SK-N-SH (cell line): ENCODE measurements at regions not wholly inside any gene's neighbourhood (a gene's known extent, or its start where the extent isn't known, plus 50 kb on each side); places are given as distances from the start of the nearest gene placed in this dataset.

ENCODE experiments used
- CTCF ChIA-PET: fragments of 300-600, 350-600 bp; formaldehyde crosslinking; extraction: SDS; loops from one replicate; lab custom pipeline; 2021; lab: Yijun Ruan, JAX
- POLR2A ChIA-PET: fragments of 350-600 bp; sonication (Branson Sonifier 250); formaldehyde crosslinking; extraction: SDS; loops from one replicate; lab custom pipeline; 2020; ENCODE audit warnings: antibody characterized with exemption, inconsistent platforms; lab: Yijun Ruan, JAX
- DNase-seq: peaks from one replicate; pipeline ENCODE4 v3.0.0; 2012
- H2AFZ ChIP-seq: fragments of 200-600 bp; sonication (generic); 2 replicates; pipeline ENCODE4 v1.8.1; 2016; ENCODE audit warnings: antibody characterized with exemption, mild to moderate bottlenecking, low read depth
- H3F3A ChIP-seq: fragments of 200-600 bp; sonication (generic); replicated peaks from 2 replicates; pipeline ENCODE3; 2016; ENCODE audit warnings: antibody characterized with exemption, mild to moderate bottlenecking; ENCODE audit not compliant: insufficient read depth
- H3K27ac ChIP-seq, 2 experiments: fragments of 200-500 bp in 1 of 2; fragments of 200-600 bp in 1 of 2; sonication (Bioruptor generic) in 1 of 2; sonication (generic), shearing (Covaris generic) in 1 of 2; 2 replicates each; pipeline versions ENCODE4 v1.5.1 to v1.6.1; 2014 to 2016; ENCODE audit warnings: low read depth in 2 of 2, inconsistent platforms in 1 of 2, low read length in 1 of 2, mild to moderate bottlenecking in 1 of 2, mixed read lengths in 1 of 2
- H3K27me3 ChIP-seq: fragments of 200-600 bp; sonication (generic), shearing (Covaris generic); 2 replicates; pipeline ENCODE4 v1.6.1; 2016; ENCODE audit warnings: mixed run types; ENCODE audit not compliant: insufficient read depth
- H3K36me3 ChIP-seq, 2 experiments: fragments of 200-500 bp in 1 of 2; fragments of 200-600 bp in 1 of 2; sonication (Bioruptor generic) in 1 of 2; sonication (generic) in 1 of 2; replicated peaks in 1 of 2; 2 replicates each; pipeline versions ENCODE3 to v1.5.1; 2014 to 2016; ENCODE audit warnings: low read length in 1 of 2, mild to moderate bottlenecking in 1 of 2; ENCODE audit not compliant: insufficient read depth in 2 of 2, control insufficient read depth in 1 of 2
- H3K4me1 ChIP-seq, 2 experiments: fragments of 200-500 bp in 1 of 2; fragments of 200-600 bp in 1 of 2; sonication (Bioruptor generic) in 1 of 2; sonication (generic), shearing (Covaris generic) in 1 of 2; 2 replicates each; pipeline versions ENCODE4 v1.5.1 to v1.6.1; 2014 to 2016; ENCODE audit warnings: low read depth in 1 of 2, low read length in 1 of 2, mixed run types in 1 of 2; ENCODE audit not compliant: insufficient read depth in 2 of 2, control insufficient read depth in 1 of 2
- H3K4me2 ChIP-seq: fragments of 200-600 bp; sonication (generic), shearing (Covaris generic); 2 replicates; pipeline ENCODE4 v1.6.1; 2017; ENCODE audit warnings: mixed run types
- H3K4me3 ChIP-seq, 2 experiments: fragments of 200-500 bp in 1 of 2; fragments of 200-600 bp in 1 of 2; sonication (Bioruptor generic) in 1 of 2; sonication (generic), shearing (Covaris generic) in 1 of 2; 2 replicates each; pipeline versions ENCODE4 v1.5.1 to v1.8.1; 2014 to 2016; ENCODE audit warnings: low read depth in 2 of 2, inconsistent platforms in 1 of 2, low read length in 1 of 2, mild to moderate bottlenecking in 1 of 2, mixed read lengths in 1 of 2, moderate library complexity in 1 of 2
- H3K79me2 ChIP-seq: fragments of 200-600 bp; sonication (generic); 2 replicates; pipeline ENCODE4 v1.8.1; 2017; ENCODE audit warnings: mild to moderate bottlenecking; ENCODE audit not compliant: insufficient read depth
- H3K9ac ChIP-seq: fragments of 200-600 bp; sonication (generic); 2 replicates; pipeline ENCODE4 v1.6.1; 2017; ENCODE audit warnings: mixed run types
- H3K9me2 ChIP-seq: fragments of 200-600 bp; sonication (generic); 2 replicates; pipeline ENCODE4 v1.6.1; 2017; ENCODE audit warnings: mixed run types
- H3K9me3 ChIP-seq: fragments of 200-600 bp; sonication (generic); 2 replicates; pipeline ENCODE4 v1.6.1; 2017; ENCODE audit warnings: mixed run types, mild to moderate bottlenecking, moderate library complexity
- H4K20me1 ChIP-seq: fragments of 200-600 bp; sonication (generic); 2 replicates; pipeline ENCODE4 v1.6.1; 2017; ENCODE audit warnings: mild to moderate bottlenecking, mixed run types; ENCODE audit not compliant: insufficient read depth
- ELF1 ChIP-seq: IDR thresholded peaks from 2 replicates; pipeline ENCODE4 v1.4.0; 2012
- FOXJ3 ChIP-seq: sonication (generic); formaldehyde crosslinking; IDR thresholded peaks from 2 replicates; pipeline ENCODE4 v1.5.1; 2020; ENCODE audit warnings: mild to moderate bottlenecking, missing genetic modification reagents
- FOXM1 ChIP-seq: IDR thresholded peaks from 2 replicates; pipeline ENCODE4 v1.4.0; 2012; ENCODE audit warnings: low read depth, mild to moderate bottlenecking
- GABPA ChIP-seq: IDR thresholded peaks from 2 replicates; pipeline ENCODE4 v1.4.0; 2012; ENCODE audit warnings: low read depth, mild to moderate bottlenecking
- GATA2 ChIP-seq: sonication (generic); formaldehyde crosslinking; IDR thresholded peaks from 2 replicates; pipeline ENCODE4 v1.5.0; 2020; ENCODE audit warnings: mild to moderate bottlenecking, missing genetic modification reagents
- JUND ChIP-seq: IDR thresholded peaks from 2 replicates; pipeline ENCODE4 v1.4.0; 2012
- MEF2A ChIP-seq: IDR thresholded peaks from 2 replicates; pipeline ENCODE4 v1.4.0; 2012; ENCODE audit warnings: low read depth, borderline replicate concordance
- MXI1 ChIP-seq: IDR thresholded peaks from 2 replicates; pipeline ENCODE4 v1.6.1; 2012; ENCODE audit warnings: mild to moderate bottlenecking, low read depth, low read length, improper control_type of control experiment
- NFIC ChIP-seq: IDR thresholded peaks from 2 replicates; pipeline ENCODE4 v1.4.0; 2012; ENCODE audit warnings: borderline replicate concordance
- PBX3 ChIP-seq: IDR thresholded peaks from 2 replicates; pipeline ENCODE4; 2012
- POLR2AphosphoS5 ChIP-seq: IDR thresholded peaks from 2 replicates; pipeline ENCODE4 v1.6.1; 2012; ENCODE audit warnings: low read depth, low read length
- RCOR1 ChIP-seq: fragments of 150-350 bp; IDR thresholded peaks from 2 replicates; pipeline ENCODE4 v1.6.1; 2017; ENCODE audit warnings: antibody characterized with exemption, low read length
- RFX5 ChIP-seq: IDR thresholded peaks from 2 replicates; pipeline ENCODE4 v1.6.1; 2012; ENCODE audit warnings: mild to moderate bottlenecking, improper control_type of control experiment, low read length
- SMC3 ChIP-seq: IDR thresholded peaks from 2 replicates; pipeline ENCODE4 v1.6.1; 2012; ENCODE audit warnings: low read depth, low read length, improper control_type of control experiment
- TAF1 ChIP-seq: IDR thresholded peaks from 2 replicates; pipeline ENCODE4 v1.6.1; 2012; ENCODE audit warnings: low read depth, mild to moderate bottlenecking, low read length, moderate library complexity, borderline replicate concordance
- TEAD4 ChIP-seq: IDR thresholded peaks from 2 replicates; pipeline ENCODE4 v1.4.0; 2012; ENCODE audit warnings: mild to moderate bottlenecking, borderline replicate concordance; ENCODE audit not compliant: insufficient read depth
- YY1 ChIP-seq: IDR thresholded peaks from 2 replicates; pipeline ENCODE4 v1.4.0; 2012; ENCODE audit warnings: low read depth, mild to moderate bottlenecking
- WGBS: methylation state at CpG from one replicate; pipeline ENCODE4 v1.1.6; 2017; ENCODE audit warnings: low lambda C conversion rate; 5-methylcytosine and 5-hydroxymethylcytosine counted together
- TF ChIP-seq, protein P1 (sequence below): IDR thresholded peaks from 2 replicates; pipeline ENCODE4 v1.4.0; 2012; ENCODE audit warnings: low read depth, borderline replicate concordance
- TF ChIP-seq, protein P2 (sequence below): fragments of 150-350 bp; IDR thresholded peaks from 2 replicates; pipeline ENCODE4 v1.6.1; 2016; ENCODE audit warnings: mild to moderate bottlenecking, low read depth, low read length
- TF ChIP-seq, protein P3 (sequence below): IDR thresholded peaks from 2 replicates; pipeline ENCODE4 v1.4.0; 2012; ENCODE audit warnings: low read depth

GRCh38 chr5:92380069-92380770 lies 997.1 kb upstream of the ARRDC3 start:
- Histone ChIP-seq H3K4me1 (peaks cover 4 to 5% of the 10 kb centered on the region in 2 experiments; a peak in 1 of 4 replicates), H4K20me1 (no peaks in the 10 kb centered on the region), H3F3A (no peaks in the 10 kb centered on the region), H3K9me3 (no peaks in the 10 kb centered on the region), H3K36me3 (no peaks in the 10 kb centered on the region), H3K27ac (no peak overlapping the region), H3K9me2 (no peaks in the 10 kb centered on the region), H3K79me2 (no peaks in the 10 kb centered on the region), H2AFZ (no peak overlapping the region), H3K9ac (no peak overlapping the region), H3K4me3 (no peak overlapping the region), H3K27me3 (no peaks in the 10 kb centered on the region), H3K4me2 (no peak overlapping the region)
- DNase-seq, result no peak
- WGBS, result 100% methylated on average over 1 of the region's 1 CpG
- ChIA-PET CTCF (no interaction called here), POLR2A (no interaction called here)
- TF ChIP-seq NFIC, result no peak
- TF ChIP-seq GATA2 (CRISPR knock-in tag), result no peak
- TF ChIP-seq MXI1, result no peak
- TF ChIP-seq YY1, result no peak
- TF ChIP-seq, protein P1, sequence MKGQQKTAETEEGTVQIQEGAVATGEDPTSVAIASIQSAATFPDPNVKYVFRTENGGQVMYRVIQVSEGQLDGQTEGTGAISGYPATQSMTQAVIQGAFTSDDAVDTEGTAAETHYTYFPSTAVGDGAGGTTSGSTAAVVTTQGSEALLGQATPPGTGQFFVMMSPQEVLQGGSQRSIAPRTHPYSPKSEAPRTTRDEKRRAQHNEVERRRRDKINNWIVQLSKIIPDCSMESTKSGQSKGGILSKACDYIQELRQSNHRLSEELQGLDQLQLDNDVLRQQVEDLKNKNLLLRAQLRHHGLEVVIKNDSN, result no peak
- TF ChIP-seq, protein P2, sequence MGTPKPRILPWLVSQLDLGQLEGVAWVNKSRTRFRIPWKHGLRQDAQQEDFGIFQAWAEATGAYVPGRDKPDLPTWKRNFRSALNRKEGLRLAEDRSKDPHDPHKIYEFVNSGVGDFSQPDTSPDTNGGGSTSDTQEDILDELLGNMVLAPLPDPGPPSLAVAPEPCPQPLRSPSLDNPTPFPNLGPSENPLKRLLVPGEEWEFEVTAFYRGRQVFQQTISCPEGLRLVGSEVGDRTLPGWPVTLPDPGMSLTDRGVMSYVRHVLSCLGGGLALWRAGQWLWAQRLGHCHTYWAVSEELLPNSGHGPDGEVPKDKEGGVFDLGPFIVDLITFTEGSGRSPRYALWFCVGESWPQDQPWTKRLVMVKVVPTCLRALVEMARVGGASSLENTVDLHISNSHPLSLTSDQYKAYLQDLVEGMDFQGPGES, result no peak
- TF ChIP-seq MEF2A, result no peak
- TF ChIP-seq PBX3, result no peak
- TF ChIP-seq FOXJ3 (CRISPR knock-in tag), result no peak
- no peak for TF ChIP-seq ELF1
- TF ChIP-seq, protein P3, sequence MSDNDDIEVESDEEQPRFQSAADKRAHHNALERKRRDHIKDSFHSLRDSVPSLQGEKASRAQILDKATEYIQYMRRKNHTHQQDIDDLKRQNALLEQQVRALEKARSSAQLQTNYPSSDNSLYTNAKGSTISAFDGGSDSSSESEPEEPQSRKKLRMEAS, result no peak
- no peak for TF ChIP-seq RFX5

DNA sequence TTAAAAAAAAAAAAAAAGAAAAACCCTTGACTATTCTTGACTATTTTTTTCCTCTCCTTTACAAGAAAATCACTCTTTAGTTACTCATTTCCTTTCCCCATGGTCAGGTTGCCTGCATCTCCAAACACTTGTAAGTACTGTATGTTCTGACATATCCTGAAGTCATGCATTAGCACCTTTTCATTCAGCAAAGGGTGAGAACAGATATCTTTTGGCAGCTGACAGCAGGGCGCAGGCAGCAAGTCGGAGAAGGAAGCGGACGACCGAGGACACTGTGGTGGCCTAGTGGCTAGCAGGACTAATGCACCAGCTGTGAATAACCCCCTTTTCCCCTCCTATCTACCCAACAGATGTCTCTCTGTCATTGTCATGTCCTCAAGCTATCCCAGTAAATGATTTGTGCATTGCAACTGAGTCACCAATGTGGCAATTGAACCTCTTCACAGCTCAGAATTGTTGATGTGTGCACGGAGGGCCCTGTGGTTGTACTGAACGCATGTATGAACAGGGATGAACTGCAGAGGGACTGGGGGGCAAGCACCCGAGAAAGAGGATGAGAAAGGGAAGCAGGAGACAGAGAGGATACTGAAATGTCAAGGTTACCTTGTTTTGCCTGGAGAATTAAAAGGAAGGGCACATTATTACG lies 996.0 kb upstream of the ARRDC3 start:
- Histone ChIP-seq H3F3A (no peaks in the 10 kb centered on the region), H3K27me3 (no peaks in the 10 kb centered on the region), H3K9me3 (no peaks in the 10 kb centered on the region), H4K20me1 (no peaks in the 10 kb centered on the region)
- WGBS, result 86% methylated on average over 9 of the region's 9 CpGs
- TF ChIP-seq TAF1, result no peak
- TF ChIP-seq ELF1, result no peak
- TF ChIP-seq GATA2 (CRISPR knock-in tag), result no peak
- no peak for TF ChIP-seq POLR2AphosphoS5
- TF ChIP-seq MEF2A, result no peak
- no peak for TF ChIP-seq MXI1
- no peak for TF ChIP-seq SMC3
- no peak for TF ChIP-seq GABPA
- no peak for TF ChIP-seq JUND
- no peak for TF ChIP-seq RCOR1
- TF ChIP-seq TEAD4, result no peak
- TF ChIP-seq NFIC, result no peak
- TF ChIP-seq FOXM1, result no peak
- TF ChIP-seq, protein P1, result no peak
- TF ChIP-seq, all 33 proteins: peak for 0
- ChIA-PET CTCF (interaction anchor here (0.9 kb wide), 1 partner anchor 162 kb away, joined by 3 read pairs; no protein-coding TSS in a partner anchor), POLR2A (no interaction called here)
- Histone ChIP-seq H2AFZ (no peak overlapping the region), H3K27ac (no peak overlapping the region), H3K9ac (no peak overlapping the region), H3K4me1 (peaks cover 4 to 5% of the 10 kb centered on the region in 2 experiments; a peak in 1 of 4 replicates), H3K4me2 (no peak overlapping the region), H3K36me3 (no peaks in the 10 kb centered on the region), H3K79me2 (no peaks in the 10 kb centered on the region), H3K4me3 (no peak overlapping the region), H3K9me2 (no peaks in the 10 kb centered on the region)
- no peak for DNase-seq
